Hindlimb muscle (tissue), 1 donor: ENCODE measurements at regions not wholly inside any gene's neighbourhood (a gene's known extent, or its start where the extent isn't known, plus 50 kb on each side); places are given as distances from the start of the nearest gene placed in this dataset.
"Not testable (repeated sequence)": the region's sequence is repeated elsewhere in the genome, so short reads cannot be mapped to it uniquely, and the experiment has no call there.

Experiments used
- DNase-seq: peaks from one replicate; pipeline ENCODE4 v3.0.0-alpha.2; 2013

- not testable (repeated sequence) for DNase-seq
Measured at GRCh38 chr4:189627041-189627440, 313.6 kb upstream of the FRG1 start.

- DNase-seq, result peak; percentile 9
Measured at GRCh38 chr4:189629733-189630132, 310.9 kb upstream of the FRG1 start.

GRCh38 chr4:189630913-189631567 is 309.6 kb upstream of the FRG1 start:
- peak; percentile 8 for DNase-seq

- not testable (repeated sequence) for DNase-seq
Measured at GRCh38 chr4:189631568-189631916, 309.1 kb upstream of the FRG1 start.

- DNase-seq, result not testable (repeated sequence)
Measured at GRCh38 chr4:189650436-189650835, 290.2 kb upstream of the FRG1 start.

- DNase-seq, result not testable (repeated sequence)
Measured at GRCh38 chr4:189653130-189653653, 287.5 kb upstream of the FRG1 start.

- not testable (repeated sequence) for DNase-seq
Measured at GRCh38 chr4:189653983-189654382, 286.7 kb upstream of the FRG1 start.

- not testable (repeated sequence) for DNase-seq
Measured at GRCh38 chr4:189654396-189654795, 286.3 kb upstream of the FRG1 start.

GRCh38 chr4:189655817-189656216 is 284.9 kb upstream of the FRG1 start:
- DNase-seq, result not testable (repeated sequence)

- peak; percentile 38 for DNase-seq
Measured at GRCh38 chr4:189656641-189657040, 284.0 kb upstream of the FRG1 start.

GRCh38 chr4:189658259-189658658 is 282.4 kb upstream of the FRG1 start:
- not testable (repeated sequence) for DNase-seq

- DNase-seq, result not testable (repeated sequence)
Measured at GRCh38 chr4:189658831-189659230, 281.8 kb upstream of the FRG1 start.

GRCh38 chr4:189659287-189659686 is 281.4 kb upstream of the FRG1 start:
- no peak for DNase-seq

GRCh38 chr4:189660722-189661360 is 279.8 kb upstream of the FRG1 start:
- DNase-seq, result no peak

GRCh38 chr4:189664693-189665250 is 275.9 kb upstream of the FRG1 start:
- DNase-seq, result no peak

- not testable (repeated sequence) for DNase-seq
Measured at GRCh38 chr4:189665712-189666305, 274.9 kb upstream of the FRG1 start.

- DNase-seq, result not testable (repeated sequence)
Measured at GRCh38 chr4:189667386-189667785, 273.3 kb upstream of the FRG1 start.

GRCh38 chr4:189697675-189698245 is 242.9 kb upstream of the FRG1 start:
- not testable (repeated sequence) for DNase-seq

- not testable (repeated sequence) for DNase-seq
Measured at GRCh38 chr4:189703000-189703399, 237.7 kb upstream of the FRG1 start.

GRCh38 chr4:189706821-189707220 is 233.9 kb upstream of the FRG1 start:
- DNase-seq, result not testable (repeated sequence)

GRCh38 chr4:189707227-189707626 is 233.4 kb upstream of the FRG1 start:
- DNase-seq, result not testable (repeated sequence)

GRCh38 chr4:189711956-189712355 is 228.7 kb upstream of the FRG1 start:
- DNase-seq, result not testable (repeated sequence)
